SK-N-SH (cell line): ENCODE measurements at regions not wholly inside any gene's neighbourhood (a gene's known extent, or its start where the extent isn't known, plus 50 kb on each side); places are given as distances from the start of the nearest gene placed in this dataset.

Experiments used
- CTCF ChIA-PET: fragments of 300-600, 350-600 bp; formaldehyde crosslinking; extraction: SDS; loops from one replicate; lab custom pipeline; 2021; lab: Yijun Ruan, JAX
- POLR2A ChIA-PET: fragments of 350-600 bp; sonication (Branson Sonifier 250); formaldehyde crosslinking; extraction: SDS; loops from one replicate; lab custom pipeline; 2020; ENCODE audit warnings: antibody characterized with exemption, inconsistent platforms; lab: Yijun Ruan, JAX
- DNase-seq: peaks from one replicate; pipeline ENCODE4 v3.0.0; 2012
- H2AFZ ChIP-seq: fragments of 200-600 bp; sonication (generic); 2 replicates; pipeline ENCODE4 v1.8.1; 2016; ENCODE audit warnings: antibody characterized with exemption, mild to moderate bottlenecking, low read depth
- H3F3A ChIP-seq: fragments of 200-600 bp; sonication (generic); replicated peaks from 2 replicates; pipeline ENCODE3; 2016; ENCODE audit warnings: antibody characterized with exemption, mild to moderate bottlenecking; ENCODE audit not compliant: insufficient read depth
- H3K27ac ChIP-seq, 2 experiments: fragments of 200-500 bp in 1 of 2; fragments of 200-600 bp in 1 of 2; sonication (Bioruptor generic) in 1 of 2; sonication (generic), shearing (Covaris generic) in 1 of 2; 2 replicates each; pipeline versions ENCODE4 v1.5.1 to v1.6.1; 2014 to 2016; ENCODE audit warnings: low read depth in 2 of 2, inconsistent platforms in 1 of 2, low read length in 1 of 2, mild to moderate bottlenecking in 1 of 2, mixed read lengths in 1 of 2
- H3K27me3 ChIP-seq: fragments of 200-600 bp; sonication (generic), shearing (Covaris generic); 2 replicates; pipeline ENCODE4 v1.6.1; 2016; ENCODE audit warnings: mixed run types; ENCODE audit not compliant: insufficient read depth
- H3K36me3 ChIP-seq, 2 experiments: fragments of 200-500 bp in 1 of 2; fragments of 200-600 bp in 1 of 2; sonication (Bioruptor generic) in 1 of 2; sonication (generic) in 1 of 2; replicated peaks in 1 of 2; 2 replicates each; pipeline versions ENCODE3 to v1.5.1; 2014 to 2016; ENCODE audit warnings: low read length in 1 of 2, mild to moderate bottlenecking in 1 of 2; ENCODE audit not compliant: insufficient read depth in 2 of 2, control insufficient read depth in 1 of 2
- H3K4me1 ChIP-seq, 2 experiments: fragments of 200-500 bp in 1 of 2; fragments of 200-600 bp in 1 of 2; sonication (Bioruptor generic) in 1 of 2; sonication (generic), shearing (Covaris generic) in 1 of 2; 2 replicates each; pipeline versions ENCODE4 v1.5.1 to v1.6.1; 2014 to 2016; ENCODE audit warnings: low read depth in 1 of 2, low read length in 1 of 2, mixed run types in 1 of 2; ENCODE audit not compliant: insufficient read depth in 2 of 2, control insufficient read depth in 1 of 2
- H3K4me2 ChIP-seq: fragments of 200-600 bp; sonication (generic), shearing (Covaris generic); 2 replicates; pipeline ENCODE4 v1.6.1; 2017; ENCODE audit warnings: mixed run types
- H3K4me3 ChIP-seq, 2 experiments: fragments of 200-500 bp in 1 of 2; fragments of 200-600 bp in 1 of 2; sonication (Bioruptor generic) in 1 of 2; sonication (generic), shearing (Covaris generic) in 1 of 2; 2 replicates each; pipeline versions ENCODE4 v1.5.1 to v1.8.1; 2014 to 2016; ENCODE audit warnings: low read depth in 2 of 2, inconsistent platforms in 1 of 2, low read length in 1 of 2, mild to moderate bottlenecking in 1 of 2, mixed read lengths in 1 of 2, moderate library complexity in 1 of 2
- H3K79me2 ChIP-seq: fragments of 200-600 bp; sonication (generic); 2 replicates; pipeline ENCODE4 v1.8.1; 2017; ENCODE audit warnings: mild to moderate bottlenecking; ENCODE audit not compliant: insufficient read depth
- H3K9ac ChIP-seq: fragments of 200-600 bp; sonication (generic); 2 replicates; pipeline ENCODE4 v1.6.1; 2017; ENCODE audit warnings: mixed run types
- H3K9me2 ChIP-seq: fragments of 200-600 bp; sonication (generic); 2 replicates; pipeline ENCODE4 v1.6.1; 2017; ENCODE audit warnings: mixed run types
- H3K9me3 ChIP-seq: fragments of 200-600 bp; sonication (generic); 2 replicates; pipeline ENCODE4 v1.6.1; 2017; ENCODE audit warnings: mixed run types, mild to moderate bottlenecking, moderate library complexity
- H4K20me1 ChIP-seq: fragments of 200-600 bp; sonication (generic); 2 replicates; pipeline ENCODE4 v1.6.1; 2017; ENCODE audit warnings: mild to moderate bottlenecking, mixed run types; ENCODE audit not compliant: insufficient read depth
- CTCF ChIP-seq: fragments of 200-600 bp; sonication (generic); IDR thresholded peaks from 2 replicates; pipeline ENCODE4 v1.6.1; 2017; ENCODE audit warnings: antibody characterized with exemption, mild to moderate bottlenecking, moderate library complexity
- EZH2phosphoT487 ChIP-seq: fragments of 200-600 bp; sonication (generic); IDR thresholded peaks from 2 replicates; pipeline ENCODE4 v1.6.1; 2017; ENCODE audit warnings: low read depth, mixed run types, mild to moderate bottlenecking, antibody characterized with exemption, moderate library complexity, borderline replicate concordance
- FOSL2 ChIP-seq: IDR thresholded peaks from 2 replicates; pipeline ENCODE4 v1.4.0; 2012; ENCODE audit warnings: low read depth, mild to moderate bottlenecking, moderate library complexity, borderline replicate concordance
- FOXM1 ChIP-seq: IDR thresholded peaks from 2 replicates; pipeline ENCODE4 v1.4.0; 2012; ENCODE audit warnings: low read depth, mild to moderate bottlenecking
- GABPA ChIP-seq: IDR thresholded peaks from 2 replicates; pipeline ENCODE4 v1.4.0; 2012; ENCODE audit warnings: low read depth, mild to moderate bottlenecking
- IRF3 ChIP-seq: fragments of 150-350 bp; IDR thresholded peaks from 2 replicates; pipeline ENCODE4 v1.6.1; 2016; ENCODE audit warnings: mild to moderate bottlenecking, low read depth, low read length
- MEF2A ChIP-seq: IDR thresholded peaks from 2 replicates; pipeline ENCODE4 v1.4.0; 2012; ENCODE audit warnings: low read depth, borderline replicate concordance
- MXI1 ChIP-seq: IDR thresholded peaks from 2 replicates; pipeline ENCODE4 v1.6.1; 2012; ENCODE audit warnings: mild to moderate bottlenecking, low read depth, low read length, improper control_type of control experiment
- NFIC ChIP-seq: IDR thresholded peaks from 2 replicates; pipeline ENCODE4 v1.4.0; 2012; ENCODE audit warnings: borderline replicate concordance
- PBX3 ChIP-seq: IDR thresholded peaks from 2 replicates; pipeline ENCODE4; 2012
- POLR2AphosphoS5 ChIP-seq: IDR thresholded peaks from 2 replicates; pipeline ENCODE4 v1.6.1; 2012; ENCODE audit warnings: low read depth, low read length
- SMC3 ChIP-seq: IDR thresholded peaks from 2 replicates; pipeline ENCODE4 v1.6.1; 2012; ENCODE audit warnings: low read depth, low read length, improper control_type of control experiment
- TAF1 ChIP-seq: IDR thresholded peaks from 2 replicates; pipeline ENCODE4 v1.6.1; 2012; ENCODE audit warnings: low read depth, mild to moderate bottlenecking, low read length, moderate library complexity, borderline replicate concordance
- TCF12 ChIP-seq: IDR thresholded peaks from 2 replicates; pipeline ENCODE4 v1.4.0; 2012
- USF1 ChIP-seq: IDR thresholded peaks from 2 replicates; pipeline ENCODE4 v1.4.0; 2012; ENCODE audit warnings: low read depth, borderline replicate concordance
- YY1 ChIP-seq: IDR thresholded peaks from 2 replicates; pipeline ENCODE4 v1.4.0; 2012; ENCODE audit warnings: low read depth, mild to moderate bottlenecking
- ZBTB33 ChIP-seq: IDR thresholded peaks from 2 replicates; pipeline ENCODE4 v1.4.0; 2012; ENCODE audit warnings: low read depth, borderline replicate concordance
- WGBS: methylation state at CpG from one replicate; pipeline ENCODE4 v1.1.6; 2017; ENCODE audit warnings: low lambda C conversion rate; 5-methylcytosine and 5-hydroxymethylcytosine counted together

GRCh38 chr7:4383584-4383983, 298.5 kb upstream of the FOXK1 start:
- Histone ChIP-seq H3K4me1 (no peaks in the 10 kb centered on the region), H4K20me1 (no peaks in the 10 kb centered on the region), H2AFZ (no peak overlapping the region), H3K4me2 (no peak overlapping the region)
- POLR2A ChIA-PET = no interaction called here
- TF ChIP-seq TAF1 (no peak), ZBTB33 (no peak), POLR2AphosphoS5 (no peak), USF1 (no peak), IRF3 (no peak), FOSL2 (no peak), MXI1 (no peak), SMC3 (no peak), NFIC (no peak), MEF2A (no peak), FOXM1 (no peak), YY1 (no peak), GABPA (no peak), EZH2phosphoT487 (no peak), CTCF (no peak), PBX3 (no peak), TCF12 (no peak)
- TF ChIP-seq, all 33 proteins: peak for 0
- no peaks in the 10 kb centered on the region for H3K79me2 ChIP-seq
- H3K9me2 ChIP-seq = no peaks in the 10 kb centered on the region
- CTCF ChIA-PET = no interaction called here
- H3K36me3 ChIP-seq = no peaks in the 10 kb centered on the region
- no peak overlapping the region for H3K9ac ChIP-seq
- H3K4me3 ChIP-seq = no peak overlapping the region
- 0 out of 2 replicates have a peak, but pooled peaks cover 3% of the 10 kb centered on the region for H3K9me3 ChIP-seq
- H3K27ac ChIP-seq = no peak overlapping the region
- no peak for DNase-seq
- no peaks in the 10 kb centered on the region for H3F3A ChIP-seq
- WGBS = 63% methylated on average over 12 of the region's 12 CpGs
- no peaks in the 10 kb centered on the region for H3K27me3 ChIP-seq
